Adrenal gland (tissue), 9 donors: ENCODE measurements at regions not wholly inside any gene's neighbourhood (a gene's known extent, or its start where the extent isn't known, plus 50 kb on each side); places are given as distances from the start of the nearest gene placed in this dataset.
"Not testable (repeated sequence)": the region's sequence is repeated elsewhere in the genome, so short reads cannot be mapped to it uniquely, and the experiment has no call there.

Source experiments
- DNase-seq, 7 donors: peaks; one replicate each; pipeline ENCODE4 v3.0.0-alpha.2; 2019 to 2020
- H3K27ac ChIP-seq, 5 donors: fragments of 200-600 bp; sonication (generic) in 4 of 5; 1 replicate in 3 of 5; 2 replicates in 2 of 5; pipeline versions ENCODE4 v1.5.1 to v1.8.0; 2016 to 2020; ENCODE audit warnings: mild to moderate bottlenecking in 1 of 5
- H3K27me3 ChIP-seq: fragments of 200-600 bp; 2 replicates; pipeline ENCODE4 v1.8.0; 2021
- H3K36me3 ChIP-seq, 2 donors: fragments of 200-600 bp; replicated peaks in 1 of 2; 1 replicate in 1 of 2; 2 replicates in 1 of 2; pipeline versions ENCODE4 v1.5.1 to v1.8.0; 2018 to 2022
- H3K4me1 ChIP-seq, 2 donors: fragments of 200-600 bp; replicated peaks in 1 of 2; 1 replicate in 1 of 2; 2 replicates in 1 of 2; pipeline versions ENCODE4 v1.5.1 to v1.8.0; 2018 to 2021
- H3K4me3 ChIP-seq, 4 donors: fragments of 200-600 bp; sonication (generic) in 3 of 4; one replicate each; pipeline ENCODE4 v1.5.1; 2016 to 2018
- H3K9me3 ChIP-seq, 3 donors: fragments of 200-600 bp; sonication (generic) in 1 of 3; replicated peaks in 1 of 3; 1 replicate in 2 of 3; 2 replicates in 1 of 3; pipeline versions ENCODE4 v1.5.1 to v1.8.0; 2016 to 2021
- POLR2A ChIP-seq, 2 donors: fragments of 450-650 bp; IDR thresholded peaks; one replicate each; pipeline ENCODE4 v1.6.1; 2017; ENCODE audit warnings: antibody characterized with exemption in 2 of 2, mild to moderate bottlenecking in 2 of 2, moderate library complexity in 1 of 2
- WGBS, 4 donors: extraction: QIAGEN DNeasy Blood & Tissue Kit in 2 of 4; methylation state at CpG; one replicate each; pipeline versions ENCODE4 v1.1.5 to v1.1.7; 2013 to 2017; 5-methylcytosine and 5-hydroxymethylcytosine counted together
- intact Hi-C, 2 donors: fragments of 100-400 bp; cut with DNase I; formaldehyde crosslinking; loops; one replicate each; pipeline versions ENCODE4 v1.14.1 to v1.15.0; 2022 to 2023
- TF ChIP-seq, protein P1 (sequence below), 6 experiments: fragments of 450-650 bp in 4 of 6; fragments of 200-600 bp in 2 of 6; sonication (generic) in 1 of 6; IDR thresholded peaks; 1 replicate in 5 of 6; 2 replicates in 1 of 6; pipeline versions ENCODE4 v1.5.1 to v1.8.0; 2016 to 2021; ENCODE audit warnings: antibody characterized with exemption in 6 of 6, mild to moderate bottlenecking in 2 of 6, moderate library complexity in 1 of 6
- donor health status: healthy with polysubstance abuse.
- donor health status: Bipolar disorder and iron deficiency.
- donor health status: DM: yes; HTN: yes; CAD: no.
- donor health status: DM: no; HTN: no; CAD: no.
- donor health status: DM: no; HTN: no; CAD: no.

- intact Hi-C loops: no loop called here
- Histone ChIP-seq H3K4me3 (no peak overlapping the region), H3K9me3 (no peaks in the 10 kb centered on the region), H3K27me3 (peaks cover 3% of the 10 kb centered on the region), H3K4me1 (no peaks in the 10 kb centered on the region), H3K36me3 (no peaks in the 10 kb centered on the region), H3K27ac (no peak overlapping the region)
- no peak for DNase-seq
- no peak for TF ChIP-seq POLR2A (IDR thresholded peaks at IDR 0.05)
- TF ChIP-seq, protein P1, sequence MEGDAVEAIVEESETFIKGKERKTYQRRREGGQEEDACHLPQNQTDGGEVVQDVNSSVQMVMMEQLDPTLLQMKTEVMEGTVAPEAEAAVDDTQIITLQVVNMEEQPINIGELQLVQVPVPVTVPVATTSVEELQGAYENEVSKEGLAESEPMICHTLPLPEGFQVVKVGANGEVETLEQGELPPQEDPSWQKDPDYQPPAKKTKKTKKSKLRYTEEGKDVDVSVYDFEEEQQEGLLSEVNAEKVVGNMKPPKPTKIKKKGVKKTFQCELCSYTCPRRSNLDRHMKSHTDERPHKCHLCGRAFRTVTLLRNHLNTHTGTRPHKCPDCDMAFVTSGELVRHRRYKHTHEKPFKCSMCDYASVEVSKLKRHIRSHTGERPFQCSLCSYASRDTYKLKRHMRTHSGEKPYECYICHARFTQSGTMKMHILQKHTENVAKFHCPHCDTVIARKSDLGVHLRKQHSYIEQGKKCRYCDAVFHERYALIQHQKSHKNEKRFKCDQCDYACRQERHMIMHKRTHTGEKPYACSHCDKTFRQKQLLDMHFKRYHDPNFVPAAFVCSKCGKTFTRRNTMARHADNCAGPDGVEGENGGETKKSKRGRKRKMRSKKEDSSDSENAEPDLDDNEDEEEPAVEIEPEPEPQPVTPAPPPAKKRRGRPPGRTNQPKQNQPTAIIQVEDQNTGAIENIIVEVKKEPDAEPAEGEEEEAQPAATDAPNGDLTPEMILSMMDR (IDR thresholded peaks at IDR 0.05): no peak
- 61 to 76% (median 66%) methylated on average over 2 of the region's 2 CpGs for WGBS, 4 donors
Observed at GRCh38 chrX:125605145-125605544, 285.5 kb downstream of the TEX13C start.

DNA sequence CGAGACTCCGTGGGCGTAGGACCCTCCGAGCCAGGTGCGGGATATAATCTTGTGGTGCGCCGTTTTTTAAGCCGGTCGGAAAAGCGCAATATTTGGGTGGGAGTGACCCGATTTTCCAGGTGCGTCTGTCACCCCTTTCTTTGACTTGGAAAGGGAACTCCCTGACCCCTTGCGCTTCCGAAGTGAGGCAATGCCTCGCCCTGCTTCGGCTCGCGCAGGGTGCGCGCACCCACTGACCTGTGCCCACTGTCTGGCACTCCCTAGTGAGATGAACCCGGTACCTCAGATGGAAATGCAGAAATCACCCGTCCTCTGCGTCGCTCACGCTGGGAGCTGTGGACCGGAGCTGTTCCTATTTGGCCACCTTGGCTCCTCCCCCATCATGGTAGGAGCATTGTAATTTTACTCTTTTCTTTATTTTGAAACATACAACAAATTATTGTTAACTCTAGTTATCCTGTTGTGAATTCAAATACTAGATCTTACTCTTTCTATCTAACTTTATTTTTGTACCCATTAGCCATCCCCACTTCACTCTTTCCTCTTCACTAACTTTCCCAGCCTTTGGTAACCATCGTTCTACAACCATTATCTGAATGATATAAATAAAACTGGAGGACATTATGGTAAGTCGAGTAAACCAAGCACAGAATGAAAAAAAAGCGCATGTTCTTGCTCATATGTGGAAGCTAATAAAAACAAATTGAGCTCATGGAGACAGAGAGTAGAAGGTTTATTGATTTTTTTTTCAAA lies 295.1 kb downstream of the TEX13C start:
- H3K27me3 ChIP-seq, H3K36me3 ChIP-seq, DNase-seq, intact Hi-C loops, H3K27ac ChIP-seq, H3K4me1 ChIP-seq, H3K9me3 ChIP-seq, H3K4me3 ChIP-seq: not testable (repeated sequence)
- WGBS, 4 donors: 82 to 91% (median 88%) methylated on average over 8 to 25 of the region's 29 CpGs

DNA sequence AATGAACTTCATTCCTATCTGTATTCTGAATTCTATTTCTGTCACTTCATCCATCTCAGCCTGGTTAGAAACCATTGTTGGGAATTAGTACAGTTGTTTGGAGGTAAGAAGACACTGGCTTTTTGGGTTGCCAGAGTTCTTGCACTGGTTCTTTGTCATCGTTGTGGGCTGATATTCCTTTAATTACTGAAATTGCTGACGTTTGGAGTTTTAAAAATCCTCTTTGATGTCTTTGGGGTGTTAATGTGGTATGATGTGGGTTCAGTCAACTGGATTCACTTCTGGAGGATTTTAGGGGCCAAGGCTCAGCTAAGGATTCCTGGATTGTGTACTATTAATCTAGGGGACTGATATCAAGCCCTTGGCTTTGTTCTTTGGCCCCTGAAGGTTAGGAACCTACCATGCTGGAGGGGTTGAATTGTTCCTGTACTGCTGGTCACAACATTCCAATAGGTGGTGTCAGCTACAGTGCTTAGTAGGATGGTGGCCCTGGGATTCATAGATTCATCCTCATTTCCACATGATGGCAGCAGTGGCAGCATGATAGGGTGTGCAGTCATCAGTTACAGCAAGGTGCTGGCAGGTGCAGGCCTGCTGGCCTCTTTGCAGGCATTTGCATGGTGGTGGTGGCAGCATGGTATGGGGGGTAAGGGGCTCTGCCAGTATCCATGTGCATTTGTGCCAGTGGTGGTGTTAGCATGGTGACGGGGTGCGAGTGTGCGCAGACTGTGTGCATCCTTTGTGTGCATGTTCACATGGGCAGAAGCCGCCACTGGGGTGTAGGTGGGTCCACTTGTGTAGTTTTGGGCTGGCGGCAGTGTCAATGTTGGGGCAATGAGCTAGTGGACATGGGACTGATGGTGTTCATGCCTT lies 301.3 kb downstream of the TEX13C start:
- DNase-seq: no peak
- H3K27me3 ChIP-seq: peaks cover 5% of the 10 kb centered on the region
- H3K4me3 ChIP-seq: no peak overlapping the region
- no peaks in the 10 kb centered on the region for H3K9me3 ChIP-seq
- H3K4me1 ChIP-seq: no peaks in the 10 kb centered on the region
- WGBS, 4 donors: 81 to 88% (median 85%) methylated on average over 7 of the region's 7 CpGs
- intact Hi-C loops: no loop called here
- no peaks in the 10 kb centered on the region for H3K36me3 ChIP-seq
- TF ChIP-seq, protein P1 (IDR thresholded peaks at IDR 0.05): no peak
- no peak for TF ChIP-seq POLR2A (IDR thresholded peaks at IDR 0.05)
- H3K27ac ChIP-seq: no peak overlapping the region

- Histone ChIP-seq H3K27me3 (peaks cover 5% of the 10 kb centered on the region), H3K4me3 (no peak overlapping the region), H3K9me3 (no peaks in the 10 kb centered on the region), H3K27ac (no peak overlapping the region), H3K36me3 (no peaks in the 10 kb centered on the region), H3K4me1 (no peaks in the 10 kb centered on the region)
- no peak for DNase-seq
- intact Hi-C loops: no loop called here
- TF ChIP-seq, protein P1 (IDR thresholded peaks at IDR 0.05): no peak
- no peak for TF ChIP-seq POLR2A (IDR thresholded peaks at IDR 0.05)
- WGBS, 4 donors: 80 to 90% (median 89%) methylated on average over 3 to 4 of the region's 4 CpGs; no CpG with 5 or more reads in 1 of the 4 donors
Observed at GRCh38 chrX:125621588-125621927, 301.9 kb downstream of the TEX13C start.
